ENCODE measurements at regions not wholly inside any gene's neighbourhood (a gene's known extent, or its start where the extent isn't known, plus 50 kb on each side); places are given as distances from the start of the nearest gene placed in this dataset.

DNA sequence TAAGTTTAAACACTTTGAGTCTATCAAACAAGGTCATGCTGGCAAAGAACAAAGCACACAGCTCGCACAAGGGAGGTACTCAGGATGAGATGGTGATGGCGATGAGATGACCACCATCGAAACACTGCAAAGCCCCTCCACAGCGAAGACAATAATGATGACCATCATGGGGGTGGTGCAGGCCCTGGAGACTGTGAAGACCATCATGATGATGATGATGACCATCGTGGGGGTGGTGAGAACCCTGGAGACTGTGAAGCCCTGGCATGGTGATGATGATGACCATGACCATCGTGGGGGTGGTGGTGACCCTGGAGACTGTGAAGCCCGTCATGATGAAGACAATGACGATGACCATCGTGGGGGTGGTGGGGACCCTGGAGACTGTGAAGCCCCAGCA, 81.6 kb upstream of the SALL3 start:
- TF ChIP-seq, protein P1, sequence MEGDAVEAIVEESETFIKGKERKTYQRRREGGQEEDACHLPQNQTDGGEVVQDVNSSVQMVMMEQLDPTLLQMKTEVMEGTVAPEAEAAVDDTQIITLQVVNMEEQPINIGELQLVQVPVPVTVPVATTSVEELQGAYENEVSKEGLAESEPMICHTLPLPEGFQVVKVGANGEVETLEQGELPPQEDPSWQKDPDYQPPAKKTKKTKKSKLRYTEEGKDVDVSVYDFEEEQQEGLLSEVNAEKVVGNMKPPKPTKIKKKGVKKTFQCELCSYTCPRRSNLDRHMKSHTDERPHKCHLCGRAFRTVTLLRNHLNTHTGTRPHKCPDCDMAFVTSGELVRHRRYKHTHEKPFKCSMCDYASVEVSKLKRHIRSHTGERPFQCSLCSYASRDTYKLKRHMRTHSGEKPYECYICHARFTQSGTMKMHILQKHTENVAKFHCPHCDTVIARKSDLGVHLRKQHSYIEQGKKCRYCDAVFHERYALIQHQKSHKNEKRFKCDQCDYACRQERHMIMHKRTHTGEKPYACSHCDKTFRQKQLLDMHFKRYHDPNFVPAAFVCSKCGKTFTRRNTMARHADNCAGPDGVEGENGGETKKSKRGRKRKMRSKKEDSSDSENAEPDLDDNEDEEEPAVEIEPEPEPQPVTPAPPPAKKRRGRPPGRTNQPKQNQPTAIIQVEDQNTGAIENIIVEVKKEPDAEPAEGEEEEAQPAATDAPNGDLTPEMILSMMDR (IDR thresholded peaks at IDR 0.05), result no peak
- no peak for TF ChIP-seq POLR2A (IDR thresholded peaks at IDR 0.05)
